T-helper 2 cell treated with Interferon-gamma antibody and Interleukin-4, amounts not matched to agents 5 μg/mL and 100 μg/mL, for 36 hours (primary cell): ENCODE measurements at regions not wholly inside any gene's neighbourhood (a gene's known extent, or its start where the extent isn't known, plus 50 kb on each side); places are given as distances from the start of the nearest gene placed in this dataset.

Experiments used
- DNase-seq: peaks from one replicate; pipeline ENCODE4 v3.0.0; 2021; ENCODE audit warnings: low spot score
- H3K27ac Mint-ChIP-seq: one replicate; pipeline ENCODE4 v1.8.0; 2021; ENCODE audit warnings: mild to moderate bottlenecking, mixed read lengths
- H3K27me3 Mint-ChIP-seq: one replicate; pipeline ENCODE4 v1.8.0; 2021; ENCODE audit warnings: low read depth, mixed read lengths
- H3K36me3 Mint-ChIP-seq: one replicate; pipeline ENCODE4 v1.8.0; 2021; ENCODE audit warnings: low read depth, mixed read lengths
- H3K4me1 Mint-ChIP-seq: one replicate; pipeline ENCODE4 v1.8.0; 2021; ENCODE audit warnings: low read depth, mixed read lengths
- H3K4me3 Mint-ChIP-seq: one replicate; pipeline ENCODE4 v1.8.0; 2022; ENCODE audit warnings: mild to moderate bottlenecking, moderate library complexity, mixed read lengths
- H3K9me3 Mint-ChIP-seq: one replicate; pipeline ENCODE4 v1.8.0; 2021; ENCODE audit warnings: mixed read lengths

DNA sequence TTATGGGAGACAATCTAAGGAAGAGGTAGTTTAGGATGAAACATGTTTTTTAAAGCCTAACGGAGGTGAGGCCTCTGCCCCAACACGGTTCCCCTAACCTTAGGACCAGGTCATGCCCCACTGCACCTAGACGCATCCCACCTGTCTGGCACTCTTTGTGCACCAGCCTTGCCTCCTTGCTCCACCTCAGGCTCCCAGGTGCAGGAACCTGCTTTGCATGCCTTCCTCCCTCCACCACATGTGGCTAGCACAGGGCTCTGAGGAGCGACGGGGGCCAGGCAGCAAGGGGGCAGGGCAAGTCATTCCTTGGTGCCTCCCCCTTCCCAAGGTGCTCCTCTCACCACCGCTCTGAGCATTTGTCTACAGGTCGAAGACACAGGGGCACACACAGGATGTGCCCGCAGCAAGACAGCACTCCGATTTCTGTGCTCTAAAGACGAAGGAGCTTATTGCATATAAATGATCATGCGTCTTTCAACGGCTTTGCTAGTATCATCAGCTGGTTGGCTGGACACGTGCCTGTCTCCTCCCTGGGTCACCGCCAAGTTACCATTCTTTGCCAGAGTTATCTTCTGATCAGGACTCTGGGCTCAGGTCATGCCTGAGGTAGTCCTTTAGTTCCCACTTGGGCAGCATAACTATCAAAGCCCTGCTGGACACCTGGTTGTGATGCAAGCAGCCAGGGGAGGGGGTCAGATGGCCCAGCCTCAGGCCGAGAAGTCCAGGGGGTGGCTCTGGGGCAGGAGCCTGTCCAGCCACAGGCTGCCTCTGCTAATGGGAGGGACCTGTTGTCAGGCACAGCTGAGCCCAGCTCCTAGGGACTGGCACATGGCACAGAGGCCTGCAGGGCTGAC, 172.0 kb upstream of the NTM start:
- no peaks in the 10 kb centered on the region for H3K36me3 Mint-ChIP-seq
- no peaks in the 10 kb centered on the region for H3K4me1 Mint-ChIP-seq
- no peaks in the 10 kb centered on the region for H3K9me3 Mint-ChIP-seq
- H3K27ac Mint-ChIP-seq: no peak overlapping the region
- H3K4me3 Mint-ChIP-seq: no peak overlapping the region
- DNase-seq: no peak
- no peaks in the 10 kb centered on the region for H3K27me3 Mint-ChIP-seq

DNA sequence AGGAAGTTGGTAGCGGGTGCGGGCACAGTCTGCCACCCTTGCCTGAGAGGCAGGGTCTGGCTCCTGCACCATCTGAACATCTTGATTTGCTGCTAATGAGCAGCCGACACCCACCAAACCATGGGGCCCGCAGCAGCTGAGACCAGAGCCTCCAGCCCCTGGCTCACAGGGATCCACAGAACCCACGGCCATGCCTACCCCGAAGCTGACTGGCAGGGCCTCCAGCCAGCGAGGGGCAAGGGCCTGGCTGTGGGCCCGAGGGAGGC, 171.5 kb upstream of the NTM start:
- no peak overlapping the region for H3K27ac Mint-ChIP-seq
- no peak for DNase-seq
- H3K4me1 Mint-ChIP-seq: no peaks in the 10 kb centered on the region
- H3K9me3 Mint-ChIP-seq: no peaks in the 10 kb centered on the region
- H3K4me3 Mint-ChIP-seq: no peak overlapping the region
- no peaks in the 10 kb centered on the region for H3K27me3 Mint-ChIP-seq
- H3K36me3 Mint-ChIP-seq: no peaks in the 10 kb centered on the region

DNA sequence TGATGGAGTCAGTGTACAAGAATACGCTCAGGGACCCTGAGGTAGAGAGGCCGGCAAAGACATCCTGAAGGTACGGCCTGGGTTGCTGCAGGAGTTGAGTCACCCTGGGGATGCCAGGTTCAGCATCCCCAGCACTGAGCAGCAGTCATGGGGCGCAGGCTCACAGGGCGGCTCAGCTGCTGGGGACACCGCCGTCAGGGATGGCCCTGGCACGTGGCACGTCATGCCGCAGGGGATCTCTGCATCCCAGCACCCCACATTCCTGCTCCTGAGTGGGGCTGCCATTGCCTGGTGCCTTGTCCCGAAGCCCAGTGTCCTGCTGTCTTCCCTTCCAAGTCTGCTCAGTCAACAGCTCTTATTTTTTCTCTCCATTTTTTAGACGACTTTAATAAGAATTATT, 168.7 kb upstream of the NTM start:
- H3K36me3 Mint-ChIP-seq: no peaks in the 10 kb centered on the region
- H3K4me3 Mint-ChIP-seq: no peak overlapping the region
- no peak for DNase-seq
- no peaks in the 10 kb centered on the region for H3K27me3 Mint-ChIP-seq
- H3K4me1 Mint-ChIP-seq: no peaks in the 10 kb centered on the region
- no peak overlapping the region for H3K27ac Mint-ChIP-seq
- no peaks in the 10 kb centered on the region for H3K9me3 Mint-ChIP-seq

DNA sequence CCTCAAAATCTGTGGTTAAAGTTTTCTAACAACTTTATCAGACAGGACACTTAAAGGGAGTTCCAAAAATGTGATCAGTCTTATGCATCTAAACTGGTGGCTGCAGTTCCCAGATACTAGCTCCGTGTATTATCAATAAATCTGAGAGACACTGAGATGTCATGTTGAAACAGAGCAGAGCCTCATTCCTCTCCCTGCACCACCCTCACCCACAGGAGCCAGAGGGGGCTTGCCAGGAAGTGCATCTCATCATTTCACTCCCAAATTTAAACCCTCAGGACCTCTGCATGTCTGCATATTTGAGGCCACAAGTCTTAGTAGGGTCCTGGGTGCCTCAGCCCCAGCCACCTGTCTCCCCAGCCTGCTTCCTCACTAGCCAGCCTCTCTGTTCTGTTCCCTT, 167.4 kb upstream of the NTM start:
- no peaks in the 10 kb centered on the region for H3K27me3 Mint-ChIP-seq
- H3K36me3 Mint-ChIP-seq: no peaks in the 10 kb centered on the region
- H3K9me3 Mint-ChIP-seq: no peaks in the 10 kb centered on the region
- no peak for DNase-seq
- no peaks in the 10 kb centered on the region for H3K4me1 Mint-ChIP-seq
- no peak overlapping the region for H3K4me3 Mint-ChIP-seq
- H3K27ac Mint-ChIP-seq: no peak overlapping the region

DNA sequence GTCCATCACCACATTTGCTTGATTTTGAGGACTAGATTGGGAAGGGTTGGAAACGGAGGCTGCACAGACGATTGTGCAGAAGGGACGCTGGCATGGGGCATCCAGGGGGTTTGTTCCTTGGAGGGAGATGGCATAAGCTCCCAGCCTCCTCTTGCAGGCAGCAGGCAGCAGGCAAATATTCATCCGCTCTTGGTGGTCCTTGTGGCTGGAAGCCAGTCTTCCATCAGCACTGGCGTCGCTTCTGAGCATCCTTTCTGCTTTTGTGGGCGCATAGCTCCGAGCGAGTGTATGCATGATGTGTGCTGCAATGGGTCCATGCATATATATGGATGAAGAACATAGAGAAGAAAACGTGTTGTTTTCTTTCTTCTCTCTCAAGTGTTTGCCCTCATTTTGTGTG, 166.1 kb upstream of the NTM start:
- Mint-ChIP-seq H3K4me3 (no peak overlapping the region), H3K4me1 (no peaks in the 10 kb centered on the region), H3K27me3 (no peaks in the 10 kb centered on the region), H3K9me3 (no peaks in the 10 kb centered on the region), H3K27ac (no peak overlapping the region), H3K36me3 (no peaks in the 10 kb centered on the region)
- DNase-seq: no peak

DNA sequence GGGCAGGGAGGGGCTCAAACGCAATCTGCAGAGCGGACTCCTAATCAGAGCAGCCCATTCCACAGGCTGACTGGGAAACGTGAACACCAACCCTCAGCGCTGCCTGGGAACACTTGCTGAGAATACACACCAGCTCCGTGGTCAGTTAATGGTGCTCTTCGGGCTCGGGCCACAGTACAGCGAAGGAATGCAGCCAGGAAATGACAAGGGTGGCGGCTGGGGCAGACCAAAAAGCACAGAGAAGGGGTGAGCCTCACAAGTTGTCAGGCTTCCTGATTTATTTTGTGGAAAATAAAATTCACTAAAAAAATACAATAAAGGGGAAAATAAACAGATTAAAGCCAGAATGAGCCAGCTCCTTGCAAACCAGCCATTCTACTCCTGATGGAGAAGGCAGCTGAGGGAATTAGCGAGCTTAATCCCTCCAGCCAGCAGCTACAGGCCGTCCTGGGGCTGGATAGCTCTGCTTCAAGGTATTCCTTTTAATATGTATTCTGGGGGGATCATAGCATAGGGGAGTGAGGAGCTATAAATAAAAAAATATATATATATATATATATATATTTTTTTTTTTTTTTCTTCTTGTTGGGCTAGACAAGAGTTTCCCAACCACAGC, 165.5 kb upstream of the NTM start:
- Mint-ChIP-seq H3K27me3 (no peaks in the 10 kb centered on the region), H3K9me3 (no peaks in the 10 kb centered on the region), H3K36me3 (no peaks in the 10 kb centered on the region), H3K4me3 (no peak overlapping the region), H3K4me1 (no peaks in the 10 kb centered on the region), H3K27ac (no peak overlapping the region)
- no peak for DNase-seq

DNA sequence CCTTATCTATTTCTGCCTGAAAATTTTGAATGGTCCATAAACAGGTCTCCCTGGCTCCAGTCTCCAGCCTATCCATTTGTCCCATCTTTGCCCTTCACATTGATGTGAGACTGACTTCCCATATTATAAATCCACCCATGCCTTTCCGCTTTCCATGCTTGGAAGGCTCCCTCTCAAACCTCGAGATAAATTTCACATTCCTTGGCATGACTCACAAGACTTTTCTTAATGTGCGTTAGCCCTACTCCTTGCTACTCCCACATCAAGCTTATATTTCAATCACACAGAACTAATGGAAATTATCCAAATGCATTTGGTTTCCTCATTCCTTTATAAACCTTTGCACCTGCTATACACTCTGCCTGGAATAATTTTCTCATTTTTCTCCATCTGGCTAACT, 163.7 kb upstream of the NTM start:
- no peaks in the 10 kb centered on the region for H3K9me3 Mint-ChIP-seq
- no peak for DNase-seq
- no peak overlapping the region for H3K27ac Mint-ChIP-seq
- H3K4me3 Mint-ChIP-seq: no peak overlapping the region
- H3K36me3 Mint-ChIP-seq: no peaks in the 10 kb centered on the region
- H3K27me3 Mint-ChIP-seq: no peaks in the 10 kb centered on the region
- H3K4me1 Mint-ChIP-seq: no peaks in the 10 kb centered on the region

DNA sequence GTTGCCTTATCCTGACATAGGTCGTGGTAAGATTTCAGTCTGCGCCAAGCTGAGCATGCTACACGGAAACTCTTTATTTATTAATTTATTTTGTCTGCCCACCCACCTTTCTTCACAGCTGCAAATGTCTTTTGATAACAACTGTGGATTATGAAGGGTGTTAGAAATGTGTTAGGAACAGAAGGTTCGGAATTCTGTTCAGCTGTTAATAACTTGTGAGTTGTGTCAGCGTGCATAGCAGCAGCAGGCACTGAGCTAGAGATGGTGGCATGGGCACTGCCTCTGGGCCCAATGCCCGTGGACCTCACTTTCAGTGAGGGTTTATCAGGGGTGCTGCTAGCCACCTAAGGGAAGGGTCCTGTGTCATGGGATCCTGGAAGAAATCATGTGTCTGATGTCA, 162.5 kb upstream of the NTM start:
- no peaks in the 10 kb centered on the region for H3K27me3 Mint-ChIP-seq
- no peaks in the 10 kb centered on the region for H3K4me1 Mint-ChIP-seq
- no peaks in the 10 kb centered on the region for H3K9me3 Mint-ChIP-seq

DNA sequence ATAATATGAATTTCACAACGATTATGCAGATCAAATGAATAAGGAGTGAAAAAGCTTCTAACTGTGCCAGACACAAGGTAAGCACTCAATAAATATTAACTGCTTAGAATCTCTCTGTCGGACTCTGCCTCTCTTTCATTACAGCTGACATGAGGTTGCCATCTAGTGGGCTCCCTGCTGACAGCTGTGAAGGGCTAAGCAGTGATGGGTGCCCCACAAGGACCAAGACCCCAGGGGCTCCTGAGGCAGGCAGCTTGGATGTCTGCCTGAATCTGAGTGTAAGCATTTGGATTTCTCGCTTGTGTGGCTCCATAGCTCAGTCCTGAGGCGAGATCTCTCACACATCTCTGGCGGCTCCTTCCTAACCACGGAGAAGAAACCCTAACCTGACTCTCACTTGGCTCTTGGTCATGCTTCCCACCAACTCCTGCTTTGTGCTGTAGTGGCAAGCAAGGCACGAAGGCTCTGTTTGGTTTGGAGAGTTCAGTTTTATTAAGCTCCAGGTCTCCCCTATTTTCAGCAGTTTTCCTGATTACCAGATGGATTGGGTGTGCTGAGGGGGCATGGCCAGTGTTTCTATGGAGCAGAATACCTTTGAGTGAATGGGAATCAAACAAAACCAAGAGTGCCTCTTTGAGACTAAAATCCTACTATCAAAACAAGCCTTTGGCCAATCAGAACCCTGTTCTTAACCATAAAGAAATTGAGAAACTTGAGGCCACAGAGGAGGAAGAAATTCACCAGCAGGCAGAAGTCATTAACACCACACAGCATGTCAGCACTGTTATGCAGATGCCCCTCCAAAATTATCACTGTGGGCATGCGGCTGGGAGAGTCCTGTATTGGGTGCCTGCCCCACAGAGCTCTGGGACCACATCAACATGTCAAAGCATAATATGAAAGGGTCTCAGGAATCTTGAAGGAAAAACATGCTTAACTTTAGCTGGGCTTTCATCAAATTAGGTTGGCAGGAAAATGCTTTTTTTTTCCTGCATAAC, 152.8 kb upstream of the NTM start:
- Mint-ChIP-seq H3K9me3 (no peaks in the 10 kb centered on the region), H3K36me3 (no peaks in the 10 kb centered on the region), H3K27me3 (no peaks in the 10 kb centered on the region), H3K4me3 (no peak overlapping the region), H3K27ac (no peak overlapping the region), H3K4me1 (no peaks in the 10 kb centered on the region)
- DNase-seq: no peak

More for the DNA sequence above, 162.5 kb upstream of the NTM start:
- Mint-ChIP-seq H3K27ac (no peak overlapping the region), H3K36me3 (no peaks in the 10 kb centered on the region), H3K4me3 (no peak overlapping the region)
- DNase-seq: no peak

DNA sequence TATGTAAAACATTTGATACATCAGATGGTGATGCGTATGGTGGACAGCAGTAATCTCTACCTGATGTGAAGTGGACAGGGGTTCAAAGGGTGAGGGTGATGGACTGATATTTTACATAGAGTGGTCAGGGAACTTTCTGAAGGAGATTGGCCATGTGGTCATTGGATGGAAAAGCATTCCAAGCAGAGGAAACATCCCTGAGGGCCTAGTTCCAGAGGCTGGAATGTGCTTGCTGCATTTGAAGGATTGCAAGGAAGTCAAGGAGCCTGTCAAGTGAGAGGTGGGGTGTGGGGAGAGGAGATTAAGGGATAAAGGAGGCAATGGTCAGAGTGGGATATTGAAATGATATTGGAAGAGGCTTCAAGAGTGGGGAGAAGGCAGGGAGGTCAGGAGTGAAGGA, 151.9 kb upstream of the NTM start:
- Mint-ChIP-seq H3K4me3 (no peak overlapping the region), H3K27ac (no peak overlapping the region), H3K4me1 (no peaks in the 10 kb centered on the region), H3K27me3 (no peaks in the 10 kb centered on the region), H3K36me3 (no peaks in the 10 kb centered on the region), H3K9me3 (no peaks in the 10 kb centered on the region)
- DNase-seq: no peak

DNA sequence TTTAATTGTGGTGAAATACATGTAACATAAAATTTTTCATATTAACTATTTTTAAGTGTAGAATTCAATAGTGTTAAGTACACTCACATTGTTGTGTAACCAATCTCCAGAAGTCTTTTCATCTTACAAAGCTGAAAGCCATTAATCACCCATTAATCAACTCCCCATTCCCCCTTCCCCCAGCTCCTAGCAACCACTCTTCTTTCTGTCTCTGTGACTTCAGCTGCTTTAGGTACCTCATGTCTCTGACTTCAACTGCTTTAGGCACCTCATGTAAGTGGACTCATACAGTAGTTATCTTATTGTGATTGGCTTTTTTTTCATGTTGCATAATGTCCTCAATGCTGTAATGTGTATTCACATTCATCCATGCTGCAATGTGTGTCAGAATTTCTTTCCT, 150.8 kb upstream of the NTM start:
- Mint-ChIP-seq H3K4me1 (no peaks in the 10 kb centered on the region), H3K9me3 (no peaks in the 10 kb centered on the region), H3K27me3 (no peaks in the 10 kb centered on the region), H3K4me3 (no peak overlapping the region), H3K36me3 (no peaks in the 10 kb centered on the region), H3K27ac (no peak overlapping the region)
- no peak for DNase-seq

DNA sequence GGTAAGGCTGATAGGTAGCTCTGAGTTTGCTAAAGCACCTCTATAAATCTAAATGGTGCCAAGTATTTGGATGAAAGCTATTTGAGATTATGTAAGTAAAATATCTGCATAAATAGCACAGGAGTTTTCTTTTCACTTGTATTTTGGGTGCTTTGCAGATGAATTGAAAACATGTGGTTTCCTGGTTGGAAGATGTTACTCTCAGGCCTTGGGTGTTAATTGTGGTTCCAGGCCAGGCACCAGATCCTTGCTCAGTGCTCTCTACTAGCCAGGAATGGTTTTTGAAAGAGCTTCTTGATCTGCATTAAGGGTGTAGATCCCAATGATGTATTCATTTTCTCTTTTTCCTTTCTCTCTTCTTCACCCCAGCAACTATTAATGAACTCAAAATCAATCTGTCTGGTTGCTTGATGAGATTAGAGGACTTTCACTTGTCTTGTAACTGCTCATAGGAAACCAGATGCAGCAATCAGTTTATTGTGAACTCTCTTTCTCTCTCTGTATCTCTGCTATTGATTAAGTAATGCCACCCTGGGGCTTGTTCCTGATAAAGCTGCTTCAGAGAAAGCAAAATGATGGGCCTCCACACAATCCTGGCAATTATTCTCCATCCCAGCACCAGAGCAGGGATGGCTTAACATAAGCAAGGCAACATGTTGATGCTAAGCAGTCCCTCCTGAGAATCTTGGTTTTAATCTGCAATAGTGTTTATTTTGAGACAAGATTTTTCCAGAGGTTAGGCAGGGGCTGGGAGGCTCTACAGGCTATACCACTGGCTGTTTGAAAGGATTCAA, 147.0 kb upstream of the NTM start:
- no peaks in the 10 kb centered on the region for H3K9me3 Mint-ChIP-seq
- H3K4me3 Mint-ChIP-seq: no peak overlapping the region
- no peak overlapping the region for H3K27ac Mint-ChIP-seq
- no peaks in the 10 kb centered on the region for H3K4me1 Mint-ChIP-seq
- DNase-seq: no peak
- H3K36me3 Mint-ChIP-seq: no peaks in the 10 kb centered on the region
- no peaks in the 10 kb centered on the region for H3K27me3 Mint-ChIP-seq

DNA sequence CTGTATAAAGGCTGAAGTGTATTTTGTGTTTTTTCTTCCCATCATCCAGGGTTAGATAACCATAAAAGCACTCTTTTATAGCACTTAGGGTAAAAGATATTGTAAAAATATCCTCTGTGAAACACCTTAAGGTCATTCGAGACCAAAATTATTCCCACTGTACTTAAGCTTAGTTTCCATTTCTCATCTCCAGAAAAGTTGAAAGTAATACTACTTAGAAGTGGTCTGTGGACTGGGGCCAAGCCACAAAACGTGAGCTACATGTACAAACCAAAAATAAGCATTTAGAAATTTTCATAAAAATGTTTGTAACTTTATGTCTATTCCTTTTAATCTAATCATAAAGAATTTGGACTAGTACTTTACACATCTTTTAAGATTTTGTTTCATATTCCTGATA, 142.0 kb upstream of the NTM start:
- Mint-ChIP-seq H3K36me3 (no peaks in the 10 kb centered on the region), H3K4me1 (no peaks in the 10 kb centered on the region), H3K9me3 (no peaks in the 10 kb centered on the region), H3K4me3 (no peak overlapping the region), H3K27me3 (no peaks in the 10 kb centered on the region), H3K27ac (no peak overlapping the region)
- DNase-seq: no peak
